ENCODE measurements at regions not wholly inside any gene's neighbourhood (a gene's known extent, or its start where the extent isn't known, plus 50 kb on each side); places are given as distances from the start of the nearest gene placed in this dataset.

- WGBS, 2 donors, result 67 to 69% methylated on average over 9 of the region's 9 CpGs
- TF ChIP-seq CTCF (IDR thresholded peaks at IDR 0.05) (no peak), POLR2A (IDR thresholded peaks at IDR 0.05) (no peak)
- no peak for DNase-seq (ENCODE audit: low spot score in 2 of 2)
- intact Hi-C loops (cut with DNase I; ENCODE audit: low total_unique reads), result no loop called here
- H3K4me3 ChIP-seq (ENCODE audit: low read depth, poor library complexity, severe bottlenecking), result no peak overlapping the region
These were observed 128.9 kb downstream of the MRM1 start for GRCh38 chr17:36730095-36730808.

GRCh38 chr17:36730857-36731490, 129.6 kb downstream of the MRM1 start:
- intact Hi-C loops (cut with DNase I; ENCODE audit: low total_unique reads), result no loop called here
- TF ChIP-seq POLR2A (IDR thresholded peaks at IDR 0.05), result no peak
- DNase-seq (ENCODE audit: low spot score in 2 of 2), result peak in 1 of 2 donors; percentile 30
- WGBS, 2 donors, result 53 to 63% methylated on average over 6 of the region's 6 CpGs
- no peak overlapping the region for H3K4me3 ChIP-seq (ENCODE audit: low read depth, poor library complexity, severe bottlenecking)

GRCh38 chr17:36731811-36732210, 130.4 kb downstream of the MRM1 start:
- 14 to 24% methylated on average over 10 of the region's 10 CpGs for WGBS, 2 donors
- H3K4me3 ChIP-seq (ENCODE audit: low read depth, poor library complexity, severe bottlenecking), result no peak overlapping the region
- DNase-seq (ENCODE audit: low spot score in 2 of 2), result no peak
- no peak for TF ChIP-seq CTCF (IDR thresholded peaks at IDR 0.05)
- TF ChIP-seq POLR2A (IDR thresholded peaks at IDR 0.05), result no peak
- intact Hi-C loops (cut with DNase I; ENCODE audit: low total_unique reads), result no loop called here

GRCh38 chr17:36732351-36732750, 131.0 kb downstream of the MRM1 start:
- intact Hi-C loops (cut with DNase I; ENCODE audit: low total_unique reads), result no loop called here
- no peak overlapping the region for H3K4me3 ChIP-seq (ENCODE audit: low read depth, poor library complexity, severe bottlenecking)
- TF ChIP-seq CTCF (IDR thresholded peaks at IDR 0.05), result no peak
- no peak for TF ChIP-seq POLR2A (IDR thresholded peaks at IDR 0.05)
- no peak for DNase-seq (ENCODE audit: low spot score in 2 of 2)
- WGBS, 2 donors, result 95 to 96% methylated on average over 5 of the region's 5 CpGs

GRCh38 chr17:36736201-36737156, 135.1 kb downstream of the MRM1 start:
- intact Hi-C loops (cut with DNase I; ENCODE audit: low total_unique reads), result no loop called here
- no peak for DNase-seq (ENCODE audit: low spot score in 2 of 2)
- no peak for TF ChIP-seq CTCF (IDR thresholded peaks at IDR 0.05)
- no peak for TF ChIP-seq POLR2A (IDR thresholded peaks at IDR 0.05)
- 63 to 77% methylated on average over 15 of the region's 15 CpGs for WGBS, 2 donors
- no peak overlapping the region for H3K4me3 ChIP-seq (ENCODE audit: low read depth, poor library complexity, severe bottlenecking)

GRCh38 chr17:36739208-36739607, 137.8 kb downstream of the MRM1 start:
- TF ChIP-seq POLR2A (IDR thresholded peaks at IDR 0.05) (no peak), CTCF (IDR thresholded peaks at IDR 0.05) (no peak)
- no peak for DNase-seq (ENCODE audit: low spot score in 2 of 2)
- WGBS, 2 donors, result 87 to 92% methylated on average over 6 of the region's 6 CpGs
- intact Hi-C loops (cut with DNase I; ENCODE audit: low total_unique reads), result no loop called here
- no peak overlapping the region for H3K4me3 ChIP-seq (ENCODE audit: low read depth, poor library complexity, severe bottlenecking)
